Left ventricle myocardium inferior (tissue), 1 donor: ENCODE measurements at regions not wholly inside any gene's neighbourhood (a gene's known extent, or its start where the extent isn't known, plus 50 kb on each side); places are given as distances from the start of the nearest gene placed in this dataset.

ENCODE experiments used
- DNase-seq: peaks from one replicate; pipeline ENCODE4 v3.0.0-alpha.2; 2020
- H3K27ac ChIP-seq: fragments of 200-600 bp; replicated peaks from 2 replicates; pipeline ENCODE4 v1.8.0; 2021
- H3K27me3 ChIP-seq: fragments of 200-600 bp; 2 replicates; pipeline ENCODE4 v1.8.0; 2021; ENCODE audit warnings: low read depth
- H3K36me3 ChIP-seq: fragments of 200-600 bp; 2 replicates; pipeline ENCODE4 v1.8.0; 2021
- H3K4me1 ChIP-seq: fragments of 200-600 bp; 2 replicates; pipeline ENCODE4 v1.8.0; 2021
- H3K4me3 ChIP-seq: fragments of 200-600 bp; 2 replicates; pipeline ENCODE4 v1.8.0; 2021; ENCODE audit warnings: mild to moderate bottlenecking, moderate library complexity
- H3K9me3 ChIP-seq: fragments of 200-600 bp; replicated peaks from 2 replicates; pipeline ENCODE4 v1.8.0; 2021
- intact Hi-C: fragments of 100-400 bp; cut with micrococcal nuclease; formaldehyde crosslinking; loops from one replicate; pipeline ENCODE4 v1.11.0; 2022
- TF ChIP-seq, protein P1 (sequence below): fragments of 200-600 bp; IDR thresholded peaks from 2 replicates; pipeline ENCODE4 v1.8.0; 2021; ENCODE audit warnings: antibody characterized with exemption, mild to moderate bottlenecking, borderline replicate concordance
- donor health status: DM: no; HTN: yes; CAD: no; lungs with severe emphysema.

DNA sequence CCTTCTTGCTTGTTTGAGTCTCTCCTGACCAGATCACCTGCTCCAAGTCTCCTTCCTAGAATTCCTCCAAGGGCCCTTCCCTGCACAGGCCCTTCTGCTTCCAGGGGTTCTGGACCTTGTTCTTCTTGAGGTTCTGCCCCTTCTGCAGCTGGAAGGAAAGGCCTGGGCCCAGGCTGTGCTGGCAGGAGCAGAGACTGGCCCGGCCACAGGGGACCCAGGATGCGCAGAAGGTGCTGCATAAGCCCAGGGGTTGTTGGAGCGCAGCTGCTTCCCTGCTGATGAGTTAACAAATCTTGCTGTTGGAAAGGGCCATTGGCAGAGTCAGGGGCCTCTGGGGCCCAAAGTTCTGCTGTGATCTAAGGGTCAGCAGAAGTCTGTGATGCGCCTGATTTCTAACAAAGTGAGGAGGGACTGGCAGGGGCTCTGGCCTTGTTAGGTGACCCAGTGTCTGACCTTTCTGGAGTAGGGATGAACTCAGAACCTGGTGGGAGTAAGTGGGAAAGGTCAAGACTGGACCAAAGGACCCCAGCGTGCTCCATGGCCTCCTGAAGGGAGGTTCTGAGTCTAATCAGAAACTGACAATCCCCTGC is 509.8 kb downstream of the PTPRU start:
- intact Hi-C loops = no loop called here
- H3K4me1 ChIP-seq = no peaks in the 10 kb centered on the region
- peaks cover 75% of the 10 kb centered on the region for H3K27me3 ChIP-seq
- H3K27ac ChIP-seq = no peak overlapping the region
- H3K36me3 ChIP-seq = no peaks in the 10 kb centered on the region
- H3K4me3 ChIP-seq = no peak overlapping the region
- TF ChIP-seq, protein P1, sequence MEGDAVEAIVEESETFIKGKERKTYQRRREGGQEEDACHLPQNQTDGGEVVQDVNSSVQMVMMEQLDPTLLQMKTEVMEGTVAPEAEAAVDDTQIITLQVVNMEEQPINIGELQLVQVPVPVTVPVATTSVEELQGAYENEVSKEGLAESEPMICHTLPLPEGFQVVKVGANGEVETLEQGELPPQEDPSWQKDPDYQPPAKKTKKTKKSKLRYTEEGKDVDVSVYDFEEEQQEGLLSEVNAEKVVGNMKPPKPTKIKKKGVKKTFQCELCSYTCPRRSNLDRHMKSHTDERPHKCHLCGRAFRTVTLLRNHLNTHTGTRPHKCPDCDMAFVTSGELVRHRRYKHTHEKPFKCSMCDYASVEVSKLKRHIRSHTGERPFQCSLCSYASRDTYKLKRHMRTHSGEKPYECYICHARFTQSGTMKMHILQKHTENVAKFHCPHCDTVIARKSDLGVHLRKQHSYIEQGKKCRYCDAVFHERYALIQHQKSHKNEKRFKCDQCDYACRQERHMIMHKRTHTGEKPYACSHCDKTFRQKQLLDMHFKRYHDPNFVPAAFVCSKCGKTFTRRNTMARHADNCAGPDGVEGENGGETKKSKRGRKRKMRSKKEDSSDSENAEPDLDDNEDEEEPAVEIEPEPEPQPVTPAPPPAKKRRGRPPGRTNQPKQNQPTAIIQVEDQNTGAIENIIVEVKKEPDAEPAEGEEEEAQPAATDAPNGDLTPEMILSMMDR = no peak
- DNase-seq = no peak
- H3K9me3 ChIP-seq = no peaks in the 10 kb centered on the region

DNA sequence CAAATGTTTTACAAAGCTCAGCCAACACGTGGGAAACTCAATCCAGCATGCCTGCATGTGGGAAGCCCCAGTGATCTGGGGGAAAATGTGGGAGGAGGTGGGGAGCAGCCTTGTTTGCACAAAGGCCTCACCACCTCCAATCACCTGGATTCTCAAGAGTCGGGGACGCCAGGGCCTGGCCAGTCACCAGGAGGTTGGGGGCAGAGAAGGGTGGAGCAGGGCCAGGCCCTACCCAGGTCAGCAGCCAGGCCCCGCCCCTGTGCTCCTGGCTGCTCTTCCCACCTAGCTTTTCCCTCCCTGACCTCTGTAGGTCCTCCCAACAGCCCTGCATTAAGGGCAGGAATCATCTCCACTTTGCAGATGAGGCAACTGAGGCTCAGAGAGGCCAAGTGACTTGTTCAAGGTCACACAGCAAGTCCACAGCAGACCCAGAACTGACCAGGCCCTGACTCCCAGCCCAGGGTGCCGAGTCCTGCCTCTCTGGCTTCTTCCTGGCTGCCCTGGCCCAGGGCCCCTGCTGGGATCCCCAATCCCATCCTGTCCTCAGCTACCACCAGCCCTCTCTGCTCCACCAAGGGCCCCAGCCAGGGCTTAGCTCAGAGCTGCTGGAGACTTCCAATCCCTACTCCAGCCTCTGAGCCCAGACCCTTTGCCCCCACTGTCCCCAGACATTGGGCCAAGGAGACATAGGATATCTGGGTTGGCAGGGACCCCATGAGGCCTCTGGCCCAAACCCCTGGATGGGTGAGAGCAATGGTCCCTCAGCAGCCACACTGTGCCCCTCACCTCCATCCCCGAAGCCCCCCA is 508.6 kb downstream of the PTPRU start:
- Histone ChIP-seq H3K9me3 (no peaks in the 10 kb centered on the region), H3K27ac (no peak overlapping the region), H3K36me3 (no peaks in the 10 kb centered on the region), H3K27me3 (peaks cover 80% of the 10 kb centered on the region), H3K4me3 (no peak overlapping the region), H3K4me1 (no peaks in the 10 kb centered on the region)
- DNase-seq = no peak
- intact Hi-C loops = no loop called here
- TF ChIP-seq, protein P1 = no peak

DNA sequence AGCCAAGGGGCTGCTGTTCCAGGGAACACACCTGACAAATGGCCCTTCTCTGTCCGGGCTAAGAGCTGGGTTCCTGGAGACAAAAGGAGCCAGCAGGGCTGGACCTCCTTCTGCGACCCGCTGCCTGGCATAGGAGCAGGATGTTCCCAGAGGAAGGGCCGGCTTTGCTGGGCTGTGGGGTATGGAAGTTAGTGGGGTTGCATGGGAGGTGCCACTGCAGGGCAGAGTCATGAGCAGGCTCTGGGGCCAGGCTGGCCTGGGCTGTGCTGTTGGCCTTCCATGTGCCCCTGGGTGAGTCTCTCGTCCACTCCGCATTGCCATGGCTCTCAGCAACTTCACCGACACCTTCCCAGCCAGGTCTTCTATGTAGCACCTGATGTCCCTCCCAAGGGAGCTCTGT is 507.6 kb downstream of the PTPRU start:
- peaks cover 89% of the 10 kb centered on the region for H3K27me3 ChIP-seq
- TF ChIP-seq, protein P1 = no peak

DNA sequence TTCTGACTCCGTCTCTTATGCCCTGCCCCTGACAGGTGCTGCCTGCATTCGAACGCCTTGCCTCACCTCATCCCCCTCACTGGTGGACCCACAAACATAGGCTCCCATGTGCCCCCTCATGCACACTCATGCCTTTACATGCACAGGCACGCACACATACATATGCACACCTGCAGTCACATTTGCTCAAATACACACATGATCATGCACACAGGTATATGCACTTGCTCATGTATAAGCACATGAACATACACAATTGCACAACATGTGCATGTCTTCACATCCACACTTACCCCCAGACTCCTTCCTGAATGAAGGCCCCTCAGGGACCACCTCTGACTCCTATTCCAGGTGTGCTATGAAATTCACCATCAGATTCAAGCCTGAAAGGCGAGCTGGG is 506.9 kb downstream of the PTPRU start:
- peaks cover 96% of the 10 kb centered on the region for H3K27me3 ChIP-seq
- no peak overlapping the region for H3K4me3 ChIP-seq
- H3K27ac ChIP-seq = no peak overlapping the region
- TF ChIP-seq, protein P1 = no peak
- H3K9me3 ChIP-seq = no peaks in the 10 kb centered on the region
- no peaks in the 10 kb centered on the region for H3K4me1 ChIP-seq
- H3K36me3 ChIP-seq = no peaks in the 10 kb centered on the region
- intact Hi-C loops = no loop called here
- DNase-seq = no peak

More for the DNA sequence above, 507.6 kb downstream of the PTPRU start:
- Histone ChIP-seq H3K27ac (no peak overlapping the region), H3K4me3 (no peak overlapping the region), H3K4me1 (no peaks in the 10 kb centered on the region), H3K36me3 (no peaks in the 10 kb centered on the region), H3K9me3 (no peaks in the 10 kb centered on the region)
- intact Hi-C loops = no loop called here
- no peak for DNase-seq

DNA sequence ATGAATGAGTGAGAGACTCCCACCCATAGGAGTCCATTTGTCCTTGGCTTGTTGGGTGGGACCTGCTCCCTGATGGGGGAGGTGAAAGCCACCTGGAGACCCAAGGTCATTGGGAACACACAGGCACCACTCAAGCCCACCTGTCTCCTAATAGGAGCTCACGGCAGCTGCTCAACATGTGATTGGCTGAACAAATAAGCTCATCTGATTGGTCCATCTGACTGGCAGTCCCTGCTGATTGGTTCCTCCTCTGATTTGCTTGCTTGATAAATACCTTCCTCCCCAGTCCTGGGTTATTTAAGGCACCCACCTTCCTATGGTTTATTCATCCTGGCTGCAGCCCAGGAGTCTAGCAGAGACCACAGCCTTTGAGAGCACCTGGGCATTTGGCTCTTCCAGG is 502.9 kb downstream of the PTPRU start:
- Histone ChIP-seq H3K9me3 (no peaks in the 10 kb centered on the region), H3K36me3 (no peaks in the 10 kb centered on the region), H3K4me1 (no peaks in the 10 kb centered on the region), H3K27me3 (peaks cover 81% of the 10 kb centered on the region), H3K27ac (no peak overlapping the region), H3K4me3 (no peak overlapping the region)
- TF ChIP-seq, protein P1 = no peak
- DNase-seq = no peak
- intact Hi-C loops = no loop called here
